IPS DF 6.9 (cell line): ENCODE measurements at regions not wholly inside any gene's neighbourhood (a gene's known extent, or its start where the extent isn't known, plus 50 kb on each side); places are given as distances from the start of the nearest gene placed in this dataset.
"Not testable (repeated sequence)": the region's sequence is repeated elsewhere in the genome, so short reads cannot be mapped to it uniquely, and the experiment has no call there.

ENCODE experiments used
- DNase-seq: peaks from one replicate; pipeline ENCODE4 v3.0.0-alpha.2; 2013; ENCODE audit warnings: low read depth, low spot score
- H3K27ac ChIP-seq: one replicate; pipeline ENCODE4 v1.5.1; 2013; ENCODE audit warnings: low read length, control low read depth
- H3K27me3 ChIP-seq: 2 replicates; pipeline ENCODE4 v1.6.1; 2013; ENCODE audit warnings: mild to moderate bottlenecking, low read length; ENCODE audit not compliant: control insufficient read depth, insufficient read depth
- H3K36me3 ChIP-seq: 2 replicates; pipeline ENCODE4 v1.6.1; 2013; ENCODE audit warnings: low read length; ENCODE audit not compliant: control insufficient read depth, insufficient read depth
- H3K4me1 ChIP-seq: 2 replicates; pipeline ENCODE4 v1.6.1; 2013; ENCODE audit warnings: low read length; ENCODE audit not compliant: control insufficient read depth, insufficient read depth
- H3K4me3 ChIP-seq: 2 replicates; pipeline ENCODE4 v1.5.1; 2013; ENCODE audit warnings: mild to moderate bottlenecking, low read length
- H3K9me3 ChIP-seq: 2 replicates; pipeline ENCODE4 v1.6.1; 2013; ENCODE audit warnings: low read length, inconsistent platforms; ENCODE audit not compliant: control insufficient read depth, insufficient read depth
- WGBS: extraction: QIAGEN DNeasy Blood & Tissue Kit; methylation state at CpG from one replicate; pipeline ENCODE4 v1.1.7; 2013; ENCODE audit warnings: mixed read lengths, missing lambda C conversion rate; ENCODE audit not compliant: insufficient read length, insufficient coverage; 5-methylcytosine and 5-hydroxymethylcytosine counted together

GRCh38 chr15:67931861-67932260 is 92.0 kb upstream of the RNU6-1 start:
- WGBS = no CpG with 5 or more reads among the region's 3 CpGs
- Histone ChIP-seq H3K36me3 (no peaks in the 10 kb centered on the region), H3K9me3 (no peaks in the 10 kb centered on the region), H3K4me1 (no peaks in the 10 kb centered on the region; the same call in 1 of the 2 replicates), H3K4me3 (no peak overlapping the region), H3K27me3 (no peaks in the 10 kb centered on the region), H3K27ac (no peak overlapping the region)
- no peak for DNase-seq

GRCh38 chr15:67934126-67934525 is 94.3 kb upstream of the RNU6-1 start:
- DNase-seq, H3K4me3 ChIP-seq, H3K36me3 ChIP-seq, H3K9me3 ChIP-seq, H3K27ac ChIP-seq, H3K27me3 ChIP-seq, H3K4me1 ChIP-seq: not testable (repeated sequence)
- no CpG with 5 or more reads among the region's 3 CpGs for WGBS

GRCh38 chr15:67935244-67935643 is 95.4 kb upstream of the RNU6-1 start:
- H3K27ac ChIP-seq = no peak overlapping the region
- DNase-seq = no peak

GRCh38 chr15:67936258-67936657 is 96.4 kb upstream of the RNU6-1 start:
- H3K9me3 ChIP-seq = no peaks in the 10 kb centered on the region
- no peaks in the 10 kb centered on the region for H3K27me3 ChIP-seq
- no peaks in the 10 kb centered on the region; the same call in 1 of the 2 replicates for H3K4me1 ChIP-seq
- no peak overlapping the region for H3K27ac ChIP-seq
- DNase-seq = no peak
- H3K36me3 ChIP-seq = no peaks in the 10 kb centered on the region
- H3K4me3 ChIP-seq = no peak overlapping the region
- WGBS = no CpG with 5 or more reads among the region's 5 CpGs

More at GRCh38 chr15:67935244-67935643, 95.4 kb upstream of the RNU6-1 start:
- H3K4me1 ChIP-seq = no peaks in the 10 kb centered on the region; the same call in 1 of the 2 replicates
- no peaks in the 10 kb centered on the region for H3K36me3 ChIP-seq
- no peaks in the 10 kb centered on the region for H3K27me3 ChIP-seq
- no peaks in the 10 kb centered on the region for H3K9me3 ChIP-seq
- H3K4me3 ChIP-seq = no peak overlapping the region

- WGBS = no CpG with 5 or more reads among the region's 3 CpGs
- Histone ChIP-seq H3K36me3 (no peaks in the 10 kb centered on the region), H3K9me3 (no peaks in the 10 kb centered on the region), H3K27me3 (no peaks in the 10 kb centered on the region), H3K27ac (no peak overlapping the region), H3K4me1 (no peaks in the 10 kb centered on the region; the same call in 1 of the 2 replicates), H3K4me3 (no peak overlapping the region)
- DNase-seq = no peak
Measured at GRCh38 chr15:67937153-67937761, 97.4 kb upstream of the RNU6-1 start.

GRCh38 chr15:67939179-67939578 is 99.3 kb upstream of the RNU6-1 start:
- H3K27me3 ChIP-seq, H3K36me3 ChIP-seq, H3K4me1 ChIP-seq, H3K9me3 ChIP-seq, DNase-seq, H3K4me3 ChIP-seq, H3K27ac ChIP-seq: not testable (repeated sequence)
- no CpG with 5 or more reads among the region's 5 CpGs for WGBS

GRCh38 chr15:67939588-67940323 is 99.9 kb upstream of the RNU6-1 start:
- DNase-seq = not testable (repeated sequence)

GRCh38 chr15:67940324-67940719 is 100.5 kb upstream of the RNU6-1 start:
- H3K9me3 ChIP-seq = no peaks in the 10 kb centered on the region
- no peak for DNase-seq
- no peaks in the 10 kb centered on the region for H3K36me3 ChIP-seq
- WGBS = no CpG with 5 or more reads among the region's 1 CpG
- no peaks in the 10 kb centered on the region; the same call in 1 of the 2 replicates for H3K4me1 ChIP-seq
- H3K27ac ChIP-seq = no peak overlapping the region
- no peaks in the 10 kb centered on the region for H3K27me3 ChIP-seq
- no peak overlapping the region for H3K4me3 ChIP-seq

More at GRCh38 chr15:67939588-67940323, 99.9 kb upstream of the RNU6-1 start:
- H3K36me3 ChIP-seq, H3K27ac ChIP-seq, H3K9me3 ChIP-seq, H3K4me1 ChIP-seq, H3K4me3 ChIP-seq, H3K27me3 ChIP-seq: not testable (repeated sequence)
- no CpG with 5 or more reads among the region's 5 CpGs for WGBS

GRCh38 chr15:67941648-67942310 is 101.9 kb upstream of the RNU6-1 start:
- H3K4me1 ChIP-seq = peaks cover 3% of the 10 kb centered on the region; the same call in 1 of the 2 replicates
- H3K9me3 ChIP-seq = no peaks in the 10 kb centered on the region
- H3K27ac ChIP-seq = no peak overlapping the region
- no peaks in the 10 kb centered on the region for H3K27me3 ChIP-seq
- no CpG with 5 or more reads among the region's 3 CpGs for WGBS
- DNase-seq = no peak
- H3K4me3 ChIP-seq = no peak overlapping the region
- no peaks in the 10 kb centered on the region for H3K36me3 ChIP-seq

GRCh38 chr15:67943475-67943874 is 103.6 kb upstream of the RNU6-1 start:
- Histone ChIP-seq H3K9me3 (no peaks in the 10 kb centered on the region), H3K4me3 (no peak overlapping the region), H3K36me3 (no peaks in the 10 kb centered on the region), H3K4me1 (0 out of 2 replicates have a peak, but pooled peaks cover 3% of the 10 kb centered on the region), H3K27ac (no peak overlapping the region), H3K27me3 (no peaks in the 10 kb centered on the region)
- no peak for DNase-seq
- no CpG with 5 or more reads among the region's 2 CpGs for WGBS
